ENCODE measurements at regions not wholly inside any gene's neighbourhood (a gene's known extent, or its start where the extent isn't known, plus 50 kb on each side); places are given as distances from the start of the nearest gene placed in this dataset.
"Not testable (repeated sequence)": the region's sequence is repeated elsewhere in the genome, so short reads cannot be mapped to it uniquely, and the experiment has no call there.

DNA sequence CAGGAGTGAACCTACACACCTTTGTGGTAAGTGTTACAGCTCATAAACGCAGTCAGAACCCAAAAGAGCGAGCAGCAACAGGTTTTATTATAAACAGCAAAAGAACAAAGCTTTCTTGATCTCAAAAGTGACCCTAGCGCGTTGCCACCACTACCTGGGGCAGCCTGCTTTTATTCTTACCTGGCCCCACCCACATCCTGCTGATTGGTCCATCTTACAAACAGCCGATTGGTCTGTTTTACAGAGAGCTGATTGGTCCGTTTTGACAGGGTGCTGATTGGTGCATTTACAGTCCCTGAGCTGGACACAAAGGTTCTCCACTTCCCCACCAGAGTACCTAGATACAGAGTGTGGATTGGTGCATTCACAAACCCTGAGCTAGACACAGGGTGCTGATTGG is 143.1 kb downstream of the ARRDC4 start:
- no peak for DNase-seq
- H3K27ac ChIP-seq (ENCODE audit: low read depth in 1 of 2, low read length in 2 of 2) = no peak overlapping the region
- no peak for ATAC-seq (ENCODE audit: low FRiP score)
- no peaks in the 10 kb centered on the region for H3K36me3 ChIP-seq (ENCODE audit: control insufficient read depth in 1 of 2, insufficient read depth in 2 of 2, low read length in 1 of 2)
- H3K9me3 ChIP-seq (ENCODE audit: control insufficient read depth, low read length) = no peaks in the 10 kb centered on the region
- no peaks in the 10 kb centered on the region for H3K27me3 ChIP-seq (ENCODE audit: control insufficient read depth in 1 of 2, insufficient read depth in 2 of 2, low read length in 1 of 2)
- WGBS, 2 donors = 88 to 94% methylated on average over 6 of the region's 6 CpGs
- H3K4me3 ChIP-seq (ENCODE audit: low read length in 2 of 2) = no peak overlapping the region
- H3K4me1 ChIP-seq (ENCODE audit: control insufficient read depth in 1 of 2, insufficient read depth in 2 of 2, low read length in 2 of 2) = no peaks in the 10 kb centered on the region
- intact Hi-C loops (cut with DNase I) = no loop called here

DNA sequence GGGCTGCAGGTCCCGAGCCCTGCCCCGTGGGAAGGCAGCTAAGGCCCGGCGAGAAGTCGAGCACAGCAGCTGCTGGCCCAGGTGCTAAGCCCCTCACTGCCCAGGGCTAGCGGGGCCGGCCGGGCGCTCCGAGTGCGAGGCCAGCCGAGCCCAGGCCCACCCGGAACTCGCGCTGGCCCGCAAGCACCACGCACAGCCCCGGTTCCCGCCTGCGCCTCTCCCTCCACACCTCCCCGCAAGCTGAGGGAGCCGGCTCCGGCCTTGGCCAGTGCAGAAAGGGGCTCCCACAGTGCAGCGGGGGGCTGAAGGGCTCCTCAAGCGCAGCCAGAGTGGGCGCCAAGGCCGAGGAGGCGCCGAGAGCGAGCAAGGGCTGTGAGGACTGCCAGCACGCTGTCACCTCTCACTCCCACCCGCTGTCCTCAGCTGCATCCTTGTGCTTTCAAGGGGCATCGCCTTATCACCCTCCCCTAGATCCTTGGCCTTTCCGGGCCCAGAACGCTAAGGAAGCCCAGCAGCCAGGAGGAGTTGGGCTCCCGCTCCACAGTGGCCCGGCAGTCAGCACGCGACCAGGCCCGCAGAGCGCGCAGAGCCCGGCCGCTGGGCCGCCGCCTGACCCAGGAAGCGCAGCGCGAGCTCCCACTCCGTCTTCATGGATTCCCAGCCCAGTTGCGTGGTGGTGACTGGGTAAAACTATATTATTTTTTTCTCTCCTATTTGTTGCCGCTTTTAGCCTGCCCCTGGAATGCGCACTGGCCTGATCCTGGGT is 144.1 kb downstream of the ARRDC4 start:
- intact Hi-C loops (cut with DNase I); DNase-seq; H3K4me1 ChIP-seq (ENCODE audit: control insufficient read depth in 1 of 2, insufficient read depth in 2 of 2, low read length in 2 of 2); H3K9me3 ChIP-seq (ENCODE audit: control insufficient read depth, low read length); ATAC-seq (ENCODE audit: low FRiP score); H3K36me3 ChIP-seq (ENCODE audit: control insufficient read depth in 1 of 2, insufficient read depth in 2 of 2, low read length in 1 of 2); H3K27me3 ChIP-seq (ENCODE audit: control insufficient read depth in 1 of 2, insufficient read depth in 2 of 2, low read length in 1 of 2); H3K27ac ChIP-seq (ENCODE audit: low read depth in 1 of 2, low read length in 2 of 2); H3K4me3 ChIP-seq (ENCODE audit: low read length in 2 of 2): not testable (repeated sequence)
- 74 to 82% methylated on average over 46 to 53 of the region's 53 CpGs for WGBS, 2 donors

DNA sequence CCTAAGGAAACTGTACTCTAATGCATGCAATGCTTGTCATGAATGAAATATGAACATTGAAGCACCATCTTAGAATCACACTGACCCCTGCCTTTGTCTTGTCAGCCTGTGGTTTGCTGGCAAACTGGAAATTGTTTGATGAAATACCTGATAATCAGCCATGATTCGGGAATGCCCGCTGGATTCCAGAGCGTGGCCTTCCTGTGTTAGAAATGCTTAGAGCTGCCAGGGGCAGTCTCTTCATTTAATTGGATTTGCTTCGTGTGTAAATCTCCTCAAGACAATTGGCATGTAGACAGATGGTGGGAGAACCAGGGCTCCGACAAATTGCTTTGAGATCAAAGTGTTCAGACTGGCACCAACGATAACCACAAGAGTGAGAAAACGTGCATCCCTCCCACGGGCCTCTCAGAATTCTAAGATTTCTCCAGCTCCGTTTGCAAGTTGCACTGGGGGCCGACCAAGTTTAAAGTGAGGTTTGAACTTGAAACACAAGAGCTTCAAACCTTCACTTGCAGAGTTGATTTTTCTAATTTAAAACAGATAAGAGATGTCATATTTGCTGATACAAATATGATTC is 146.2 kb downstream of the ARRDC4 start:
- H3K36me3 ChIP-seq (ENCODE audit: control insufficient read depth in 1 of 2, insufficient read depth in 2 of 2, low read length in 1 of 2); H3K27me3 ChIP-seq (ENCODE audit: control insufficient read depth in 1 of 2, insufficient read depth in 2 of 2, low read length in 1 of 2); DNase-seq; H3K4me3 ChIP-seq (ENCODE audit: low read length in 2 of 2); H3K27ac ChIP-seq (ENCODE audit: low read depth in 1 of 2, low read length in 2 of 2); H3K4me1 ChIP-seq (ENCODE audit: control insufficient read depth in 1 of 2, insufficient read depth in 2 of 2, low read length in 2 of 2); ATAC-seq (ENCODE audit: low FRiP score); intact Hi-C loops (cut with DNase I); H3K9me3 ChIP-seq (ENCODE audit: control insufficient read depth, low read length): not testable (repeated sequence)
- WGBS, 2 donors = 25 to 27% methylated on average over 10 of the region's 10 CpGs

DNA sequence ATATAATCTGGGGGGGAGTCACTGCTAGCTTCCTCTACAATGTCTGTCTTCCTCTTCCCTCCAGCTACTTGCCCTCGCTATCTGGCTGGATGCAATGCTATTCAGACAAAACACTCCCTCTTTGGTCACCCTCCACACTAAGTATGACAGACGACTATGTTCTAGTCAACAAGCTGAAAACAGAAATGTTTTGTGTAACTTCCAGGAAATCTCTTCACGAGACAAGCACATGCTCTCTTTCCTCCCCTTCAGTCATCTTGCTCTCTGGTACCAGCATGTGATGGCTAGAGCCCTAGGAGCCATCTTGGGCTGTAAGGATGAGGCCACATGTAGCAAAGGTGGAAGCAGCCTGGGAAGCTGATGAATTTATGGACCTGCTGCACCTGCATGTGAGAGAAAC is 151.3 kb downstream of the ARRDC4 start:
- H3K36me3 ChIP-seq (ENCODE audit: control insufficient read depth in 1 of 2, insufficient read depth in 2 of 2, low read length in 1 of 2) = no peaks in the 10 kb centered on the region
- 63 to 79% methylated on average over 3 of the region's 3 CpGs for WGBS, 2 donors
- intact Hi-C loops (cut with DNase I) = no loop called here

DNA sequence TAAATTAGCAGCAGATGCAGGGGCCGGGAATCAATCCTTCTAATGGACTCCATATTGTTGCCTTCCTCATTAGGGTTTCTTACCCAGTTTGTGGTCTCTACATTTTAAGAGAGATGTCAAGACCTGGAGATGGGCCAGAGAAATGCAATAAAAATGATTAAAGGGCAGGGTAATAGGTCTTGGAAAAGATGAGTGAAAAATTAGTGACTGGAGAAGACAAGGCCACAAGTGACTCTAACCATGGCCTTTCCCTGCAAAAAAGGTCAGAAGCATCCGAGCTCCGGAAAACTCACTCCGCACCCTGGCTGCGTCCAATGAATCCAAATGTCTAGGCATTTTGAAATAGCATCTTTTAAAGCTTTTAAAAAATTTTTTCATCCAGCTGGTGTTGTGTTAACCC is 152.8 kb downstream of the ARRDC4 start:
- ATAC-seq (ENCODE audit: low FRiP score) (no peak), DNase-seq (no peak)
- Histone ChIP-seq H3K27ac (ENCODE audit: low read depth in 1 of 2, low read length in 2 of 2) (no peak overlapping the region), H3K9me3 (ENCODE audit: control insufficient read depth, low read length) (no peaks in the 10 kb centered on the region), H3K27me3 (ENCODE audit: control insufficient read depth in 1 of 2, insufficient read depth in 2 of 2, low read length in 1 of 2) (no peaks in the 10 kb centered on the region), H3K4me3 (ENCODE audit: low read length in 2 of 2) (no peak overlapping the region), H3K36me3 (ENCODE audit: control insufficient read depth in 1 of 2, insufficient read depth in 2 of 2, low read length in 1 of 2) (no peaks in the 10 kb centered on the region), H3K4me1 (ENCODE audit: control insufficient read depth in 1 of 2, insufficient read depth in 2 of 2, low read length in 2 of 2) (no peaks in the 10 kb centered on the region)
- WGBS, 2 donors = 64 to 79% methylated on average over 5 of the region's 5 CpGs
- intact Hi-C loops (cut with DNase I) = no loop called here

More for the DNA sequence above, 151.3 kb downstream of the ARRDC4 start:
- Histone ChIP-seq H3K27ac (ENCODE audit: low read depth in 1 of 2, low read length in 2 of 2) (no peak overlapping the region), H3K4me1 (ENCODE audit: control insufficient read depth in 1 of 2, insufficient read depth in 2 of 2, low read length in 2 of 2) (no peaks in the 10 kb centered on the region), H3K4me3 (ENCODE audit: low read length in 2 of 2) (no peak overlapping the region), H3K27me3 (ENCODE audit: control insufficient read depth in 1 of 2, insufficient read depth in 2 of 2, low read length in 1 of 2) (no peaks in the 10 kb centered on the region), H3K9me3 (ENCODE audit: control insufficient read depth, low read length) (no peaks in the 10 kb centered on the region)
- DNase-seq (no peak), ATAC-seq (ENCODE audit: low FRiP score) (no peak)

DNA sequence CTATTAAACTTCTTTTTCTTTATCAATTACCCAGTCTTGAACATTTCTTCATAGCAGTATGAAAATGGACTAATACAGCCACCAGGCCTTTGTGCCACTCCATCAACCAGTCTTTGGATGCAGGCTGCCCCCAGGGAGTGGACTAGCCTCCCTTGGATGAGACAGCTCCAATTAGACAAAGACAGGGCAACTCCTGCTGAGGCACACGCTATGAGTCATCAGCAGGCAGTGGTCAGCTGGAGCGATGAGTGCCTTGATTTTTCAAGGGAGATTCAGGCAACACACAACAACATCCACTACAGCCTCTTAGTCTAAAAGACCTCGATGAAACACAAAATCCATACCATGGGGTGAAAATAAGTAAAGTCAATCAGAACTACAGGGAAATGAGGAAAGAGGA is 160.1 kb downstream of the ARRDC4 start:
- Histone ChIP-seq H3K27ac (ENCODE audit: low read depth in 1 of 2, low read length in 2 of 2) (no peak overlapping the region), H3K27me3 (ENCODE audit: control insufficient read depth in 1 of 2, insufficient read depth in 2 of 2, low read length in 1 of 2) (peaks cover 0 to 3% of the 10 kb centered on the region in 2 donors), H3K4me3 (ENCODE audit: low read length in 2 of 2) (no peak overlapping the region), H3K4me1 (ENCODE audit: control insufficient read depth in 1 of 2, insufficient read depth in 2 of 2, low read length in 2 of 2) (no peaks in the 10 kb centered on the region), H3K36me3 (ENCODE audit: control insufficient read depth in 1 of 2, insufficient read depth in 2 of 2, low read length in 1 of 2) (no peaks in the 10 kb centered on the region), H3K9me3 (ENCODE audit: control insufficient read depth, low read length) (no peaks in the 10 kb centered on the region)
- ATAC-seq (ENCODE audit: low FRiP score) = no peak
- intact Hi-C loops (cut with DNase I) = no loop called here
- 80 to 86% methylated on average over 3 of the region's 3 CpGs for WGBS, 2 donors
- DNase-seq = no peak

DNA sequence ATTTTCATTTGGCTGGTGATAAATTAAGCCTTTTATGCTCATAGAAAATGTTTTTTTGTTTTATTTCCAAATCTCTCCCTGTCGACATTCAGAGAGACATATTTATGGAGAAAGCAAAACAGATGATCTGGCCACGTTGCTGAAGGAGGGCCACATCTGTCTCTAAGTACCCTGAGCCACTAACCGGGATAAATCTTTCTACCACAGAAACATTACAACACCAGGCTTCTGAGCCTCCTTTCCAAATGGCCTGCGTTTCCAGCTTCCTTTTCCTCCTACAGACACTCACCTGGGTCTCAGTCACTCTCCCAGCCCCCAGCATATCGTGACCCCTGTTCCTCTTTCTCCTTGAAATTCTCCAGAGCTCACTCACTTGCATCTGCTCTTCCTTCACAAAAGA is 161.0 kb downstream of the ARRDC4 start:
- no peaks in the 10 kb centered on the region for H3K36me3 ChIP-seq (ENCODE audit: control insufficient read depth in 1 of 2, insufficient read depth in 2 of 2, low read length in 1 of 2)
- H3K4me1 ChIP-seq (ENCODE audit: control insufficient read depth in 1 of 2, insufficient read depth in 2 of 2, low read length in 2 of 2) = no peaks in the 10 kb centered on the region
- no peak for DNase-seq
- ATAC-seq (ENCODE audit: low FRiP score) = no peak
- no peaks in the 10 kb centered on the region for H3K9me3 ChIP-seq (ENCODE audit: control insufficient read depth, low read length)
- 30 to 57% methylated on average over 5 of the region's 5 CpGs for WGBS, 2 donors
- no peak overlapping the region for H3K4me3 ChIP-seq (ENCODE audit: low read length in 2 of 2)
- intact Hi-C loops (cut with DNase I) = no loop called here
- peaks cover 0 to 3% of the 10 kb centered on the region in 2 donors for H3K27me3 ChIP-seq (ENCODE audit: control insufficient read depth in 1 of 2, insufficient read depth in 2 of 2, low read length in 1 of 2)
- no peak overlapping the region for H3K27ac ChIP-seq (ENCODE audit: low read depth in 1 of 2, low read length in 2 of 2)

DNA sequence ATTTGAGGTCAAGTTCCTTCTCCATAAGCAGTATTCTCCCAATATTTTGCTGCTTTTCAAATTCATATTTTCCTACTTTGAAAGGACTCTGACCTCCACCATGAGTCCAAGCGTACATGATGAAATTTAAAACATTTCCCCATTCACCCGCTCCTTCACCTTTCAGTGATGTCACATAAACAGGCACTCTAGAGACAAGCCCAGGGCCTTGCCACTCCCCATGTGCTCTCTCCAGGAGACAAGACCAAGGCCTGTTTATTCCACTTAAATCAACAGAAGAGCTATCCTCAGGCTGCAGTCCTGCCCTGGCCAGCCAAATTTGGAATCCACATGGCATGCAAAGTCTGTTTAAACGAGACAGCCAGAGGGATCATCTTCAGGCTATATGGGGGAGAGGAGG is 161.5 kb downstream of the ARRDC4 start:
- Histone ChIP-seq H3K27me3 (ENCODE audit: control insufficient read depth in 1 of 2, insufficient read depth in 2 of 2, low read length in 1 of 2) (peaks cover 0 to 3% of the 10 kb centered on the region in 2 donors), H3K4me1 (ENCODE audit: control insufficient read depth in 1 of 2, insufficient read depth in 2 of 2, low read length in 2 of 2) (no peaks in the 10 kb centered on the region), H3K27ac (ENCODE audit: low read depth in 1 of 2, low read length in 2 of 2) (no peak overlapping the region), H3K9me3 (ENCODE audit: control insufficient read depth, low read length) (no peaks in the 10 kb centered on the region), H3K4me3 (ENCODE audit: low read length in 2 of 2) (no peak overlapping the region), H3K36me3 (ENCODE audit: control insufficient read depth in 1 of 2, insufficient read depth in 2 of 2, low read length in 1 of 2) (no peaks in the 10 kb centered on the region)
- 53% methylated on average over 3 of the region's 3 CpGs for whole genome bisulfite sequencing, 2 donors
- intact Hi-C loops (cut with DNase I) = no loop called here
- no peak for DNase-seq
- ATAC-seq (ENCODE audit: low FRiP score) = no peak

DNA sequence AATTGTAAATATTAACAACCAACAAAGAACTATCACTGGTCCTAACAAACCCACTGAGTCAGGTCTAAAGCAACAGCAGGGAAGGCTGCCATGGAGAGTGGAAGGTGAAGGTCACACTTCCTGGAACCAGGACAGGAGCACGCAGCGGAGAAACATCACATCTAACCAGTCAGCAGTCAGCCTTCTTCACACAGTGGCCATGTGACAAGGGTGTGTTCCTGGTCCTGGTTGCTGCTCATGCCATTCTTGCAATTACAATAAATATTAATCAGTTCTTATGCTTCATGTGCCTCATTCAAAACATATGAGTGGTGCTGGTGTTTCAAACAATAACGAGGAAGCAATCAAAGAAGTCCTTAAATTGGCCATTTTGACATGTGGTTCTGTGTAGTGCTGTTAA is 162.8 kb downstream of the ARRDC4 start:
- peaks cover 0 to 3% of the 10 kb centered on the region in 2 donors for H3K27me3 ChIP-seq (ENCODE audit: control insufficient read depth in 1 of 2, insufficient read depth in 2 of 2, low read length in 1 of 2)
- no peak overlapping the region for H3K4me3 ChIP-seq (ENCODE audit: low read length in 2 of 2)
- H3K4me1 ChIP-seq (ENCODE audit: control insufficient read depth in 1 of 2, insufficient read depth in 2 of 2, low read length in 2 of 2) = no peaks in the 10 kb centered on the region
- intact Hi-C loops (cut with DNase I) = no loop called here
- WGBS, 2 donors = 80 to 81% methylated on average over 3 of the region's 3 CpGs
- no peak overlapping the region for H3K27ac ChIP-seq (ENCODE audit: low read depth in 1 of 2, low read length in 2 of 2)
- ATAC-seq (ENCODE audit: low FRiP score) (no peak), DNase-seq (no peak)
- H3K36me3 ChIP-seq (ENCODE audit: control insufficient read depth in 1 of 2, insufficient read depth in 2 of 2, low read length in 1 of 2) = no peaks in the 10 kb centered on the region
- H3K9me3 ChIP-seq (ENCODE audit: control insufficient read depth, low read length) = no peaks in the 10 kb centered on the region

Data from aorta (tissue), 5 donors.